ENCODE measurements at regions not wholly inside any gene's neighbourhood (a gene's known extent, or its start where the extent isn't known, plus 50 kb on each side); places are given as distances from the start of the nearest gene placed in this dataset.

DNA sequence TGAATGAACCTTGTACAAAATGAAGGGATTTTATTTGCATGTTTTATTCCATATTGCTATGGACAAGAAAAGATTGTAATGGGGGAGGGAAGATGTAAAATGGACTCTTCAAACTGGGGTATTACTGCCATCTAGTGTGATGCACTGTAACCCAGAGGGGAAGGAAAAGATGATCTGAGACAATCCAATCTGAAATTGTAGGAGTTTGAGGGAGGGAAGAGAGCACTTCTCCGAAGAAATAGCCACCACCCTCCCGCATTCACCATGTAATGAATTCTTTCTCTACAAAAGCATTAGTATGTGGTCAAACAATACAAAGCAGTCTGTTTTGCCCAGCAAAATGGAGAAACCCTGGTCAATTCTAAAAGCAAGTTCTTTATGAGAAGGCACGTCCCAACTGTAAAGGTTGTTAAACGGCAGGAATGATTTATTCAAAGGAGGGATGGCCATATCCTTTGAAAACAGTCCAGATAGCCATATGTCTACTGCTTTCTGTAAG, 679.5 kb upstream of the NRSN1 start:
- Histone ChIP-seq H3K9me2 (replicated peaks; ENCODE audit: insufficient read depth) (no peaks in the 10 kb centered on the region), H3K27me3 (no peaks in the 10 kb centered on the region), H2AFZ (peak overlapping the region; percentile 28), H3K4me2 (peak overlapping the region; percentile 0), H3K4me3 (no peak overlapping the region), H3K9me3 (ENCODE audit: low read depth) (no peaks in the 10 kb centered on the region), H3K79me2 (no peaks in the 10 kb centered on the region), H4K20me1 (ENCODE audit: insufficient read depth, poor library complexity, severe bottlenecking) (no peaks in the 10 kb centered on the region), H3K36me3 (replicated peaks; ENCODE audit: insufficient read depth, low read depth) (no peaks in the 10 kb centered on the region), H3K27ac (no peak overlapping the region), H3K4me1 (ENCODE audit: insufficient read depth) (peaks cover 17% of the 10 kb centered on the region)
- no peak for TF ChIP-seq EZH2 (IDR thresholded peaks at IDR 0.05; ENCODE audit: borderline replicate concordance)
- TF ChIP-seq CTCF (IDR thresholded peaks at IDR 0.05; ENCODE audit: poor library complexity): peak; percentile 78
- no peak for TF ChIP-seq EZH2phosphoT487 (IDR thresholded peaks at IDR 0.05; ENCODE audit: low read depth, severe bottlenecking, unreplicated experiment)
- peak; percentile 63 for DNase-seq (ENCODE audit: low spot score)
- WGBS (ENCODE audit: low lambda C conversion rate, missing lambda C conversion rate): 28% methylated on average over 4 of the region's 4 CpGs

DNA sequence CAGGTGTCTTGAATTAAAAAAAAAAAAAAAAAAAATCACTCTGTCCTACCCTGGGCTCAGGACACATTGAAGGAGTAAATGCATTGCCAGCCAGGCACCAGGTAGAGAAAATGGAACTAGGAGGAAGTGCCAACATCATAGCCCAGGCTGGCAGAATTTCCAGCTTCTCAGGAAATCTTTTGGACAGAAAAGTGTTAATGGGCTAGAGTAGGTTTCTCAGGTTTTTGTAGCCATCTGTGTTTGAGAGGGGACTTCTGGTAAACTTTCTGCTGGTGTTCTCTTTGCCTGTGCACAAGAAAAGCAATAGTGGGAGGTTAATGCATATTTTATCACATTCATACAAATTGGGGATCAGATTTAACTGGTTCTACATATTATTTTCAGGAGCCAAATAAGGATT, 678.3 kb upstream of the NRSN1 start:
- H3K4me1 ChIP-seq (ENCODE audit: insufficient read depth): peaks cover 17% of the 10 kb centered on the region
- H3K4me3 ChIP-seq: no peak overlapping the region
- no peak overlapping the region for H3K27ac ChIP-seq
- no peak overlapping the region for H3K4me2 ChIP-seq
- H3K27me3 ChIP-seq: no peaks in the 10 kb centered on the region
- H3K9me2 ChIP-seq (replicated peaks; ENCODE audit: insufficient read depth): no peaks in the 10 kb centered on the region
- TF ChIP-seq EZH2phosphoT487 (IDR thresholded peaks at IDR 0.05; ENCODE audit: low read depth, severe bottlenecking, unreplicated experiment) (no peak), CTCF (IDR thresholded peaks at IDR 0.05; ENCODE audit: poor library complexity) (no peak)
- no peak for DNase-seq (ENCODE audit: low spot score)
- H3K79me2 ChIP-seq: no peaks in the 10 kb centered on the region
- H4K20me1 ChIP-seq (ENCODE audit: insufficient read depth, poor library complexity, severe bottlenecking): no peaks in the 10 kb centered on the region
- no peaks in the 10 kb centered on the region for H3K36me3 ChIP-seq (replicated peaks; ENCODE audit: insufficient read depth, low read depth)
- H2AFZ ChIP-seq: no peak overlapping the region
- no peaks in the 10 kb centered on the region for H3K9me3 ChIP-seq (ENCODE audit: low read depth)

- Histone ChIP-seq H3K27ac (no peak overlapping the region), H3K27me3 (no peaks in the 10 kb centered on the region), H3K9me2 (replicated peaks; ENCODE audit: insufficient read depth) (no peaks in the 10 kb centered on the region), H2AFZ (no peak overlapping the region), H3K79me2 (no peaks in the 10 kb centered on the region), H3K9me3 (ENCODE audit: low read depth) (no peaks in the 10 kb centered on the region), H3K4me2 (no peak overlapping the region), H3K4me1 (ENCODE audit: insufficient read depth) (peaks cover 17% of the 10 kb centered on the region), H4K20me1 (ENCODE audit: insufficient read depth, poor library complexity, severe bottlenecking) (no peaks in the 10 kb centered on the region), H3K36me3 (replicated peaks; ENCODE audit: insufficient read depth, low read depth) (no peaks in the 10 kb centered on the region), H3K4me3 (no peak overlapping the region)
- 91% methylated on average over 2 of the region's 2 CpGs for WGBS (ENCODE audit: low lambda C conversion rate, missing lambda C conversion rate)
- DNase-seq (ENCODE audit: low spot score): no peak
- TF ChIP-seq EZH2phosphoT487 (IDR thresholded peaks at IDR 0.05; ENCODE audit: low read depth, severe bottlenecking, unreplicated experiment) (no peak), CTCF (IDR thresholded peaks at IDR 0.05; ENCODE audit: poor library complexity) (no peak), EZH2 (IDR thresholded peaks at IDR 0.05; ENCODE audit: borderline replicate concordance) (no peak)
Measured at GRCh38 chr6:23448281-23448680, 677.7 kb upstream of the NRSN1 start.
